ENCODE measurements at regions not wholly inside any gene's neighbourhood (a gene's known extent, or its start where the extent isn't known, plus 50 kb on each side); places are given as distances from the start of the nearest gene placed in this dataset.

GRCh38 chr7:94333810-94334209 lies 60.9 kb upstream of the COL1A2 start:
- ATAC-seq (ENCODE audit: low read depth) (peak; percentile 24; the same call in 1 of the 2 replicates), DNase-seq (peak; percentile 41)
- Histone ChIP-seq H2AK9ac (replicated peaks; ENCODE audit: low read depth, low read length, poor library complexity) (no peak overlapping the region), H3K9ac (ENCODE audit: low read depth, low read length) (no peak overlapping the region), H3K36me3 (ENCODE audit: control insufficient read depth, insufficient read depth, low read length) (no peaks in the 10 kb centered on the region), H3K18ac (ENCODE audit: low read depth, low read length) (peak overlapping the region; percentile 65; the same call in 1 of the 2 replicates), H4K20me1 (ENCODE audit: insufficient read depth, low read length) (no peaks in the 10 kb centered on the region), H2BK15ac (ENCODE audit: low read depth, low read length) (peak overlapping the region; percentile 49; the same call in 1 of the 3 replicates), H3K14ac (replicated peaks; ENCODE audit: low read depth, low read length) (peak overlapping the region; percentile 51), H3K27me3 (ENCODE audit: control insufficient read depth, insufficient read depth, low read length) (no peaks in the 10 kb centered on the region), H3K4me3 (ENCODE audit: insufficient read depth, low read depth, low read length) (no peak overlapping the region), H3K23ac (ENCODE audit: low read depth, low read length) (no peak overlapping the region), H3K27ac (ENCODE audit: insufficient read depth, low read length) (no peak overlapping the region), H3K79me1 (ENCODE audit: low read depth in 1 of 2, low read length in 2 of 2) (peaks cover 9 to 17% of the 10 kb centered on the region in 2 experiments; a peak in 3 of 4 replicates), H2BK120ac (ENCODE audit: low read depth, low read length) (peak overlapping the region; percentile 1; the same call in 1 of the 2 replicates), H4K5ac (ENCODE audit: low read depth, low read length) (no peak overlapping the region), H3K4me2 (ENCODE audit: low read depth, low read length) (peak overlapping the region; percentile 44; the same call in 1 of the 2 replicates), H2BK5ac (ENCODE audit: low read depth, low read length, poor library complexity, severe bottlenecking) (no peak overlapping the region), H3K4ac (ENCODE audit: low read depth, low read length) (peak overlapping the region; percentile 41; the same call in 1 of the 2 replicates), H3K9me1 (ENCODE audit: insufficient read depth, low read length) (peaks cover 9% of the 10 kb centered on the region), H2BK20ac (ENCODE audit: low read depth, low read length) (peak overlapping the region; percentile 9; the same call in 1 of the 2 replicates), H4K8ac (ENCODE audit: low read depth in 2 of 2, low read length in 2 of 2) (no peak overlapping the region), H2AK5ac (ENCODE audit: low read depth, low read length) (0 out of 2 replicates have a peak overlapping the region, but pooled peaks have one; percentile 57), H3K4me1 (ENCODE audit: control insufficient read depth, insufficient read depth, low read length) (peaks cover 21% of the 10 kb centered on the region), H3K9me3 (ENCODE audit: control insufficient read depth, insufficient read depth, low read length) (no peaks in the 10 kb centered on the region), H4K91ac (ENCODE audit: insufficient read depth, low read depth, low read length) (no peak overlapping the region), H2AFZ (replicated peaks; ENCODE audit: low read length, poor library complexity) (no peak overlapping the region), H3K56ac (ENCODE audit: extremely low read depth, insufficient read depth, low read length) (no peak overlapping the region)
- ChIA-PET CTCF (interaction anchor here (1.8 kb wide), 1 partner anchor 9 kb away, joined by 5 read pairs; no protein-coding TSS in a partner anchor), POLR2A (ENCODE audit: unreplicated experiment) (no interaction called here)
- dilution Hi-C loops (cut with HindIII; ENCODE audit: low sequenced_read_pairs, unreplicated experiment): no loop called here
- intact Hi-C loops (cut with micrococcal nuclease): no loop called here
- in situ Hi-C loops (cut with MboI; ENCODE audit: low sequenced_read_pairs): no loop called here
- no TSS peak for BruUV-seq (replicated peaks)
- TF ChIP-seq ELK1 (IDR thresholded peaks at IDR 0.05; ENCODE audit: borderline replicate concordance, low read depth, low read length) (no peak), RCOR1 (IDR thresholded peaks at IDR 0.05; ENCODE audit: insufficient replicate concordance, low read length) (no peak), MAZ (IDR thresholded peaks at IDR 0.05; ENCODE audit: borderline replicate concordance, low read depth, low read length) (no peak), MXI1 (IDR thresholded peaks at IDR 0.05; ENCODE audit: borderline replicate concordance, low read depth, low read length) (no peak), SMC3 (IDR thresholded peaks at IDR 0.05; ENCODE audit: low read depth, low read length) (no peak), BHLHE40 (IDR thresholded peaks at IDR 0.05; ENCODE audit: low read depth, low read length) (no peak), MAFK (IDR thresholded peaks at IDR 0.05; ENCODE audit: low read depth, low read length) (no peak), CTCF (conservative IDR thresholded peaks at IDR 0.05; ENCODE audit: low read depth, low read length) (no peak)

Measured in IMR-90 (cell line).